Suppressor macrophage treated with lipopolysaccharide for 1 hour (primary cell): ENCODE measurements at regions not wholly inside any gene's neighbourhood (a gene's known extent, or its start where the extent isn't known, plus 50 kb on each side); places are given as distances from the start of the nearest gene placed in this dataset.
A peak's percentile ranks its signal among the peaks of the same experiment; 100 is the strongest.

ENCODE experiments used
- DNase-seq, 3 donors: peaks; one replicate each; pipeline ENCODE4 v3.0.0-alpha.2; 2020 to 2022

GRCh38 chr9:107213080-107213479 is 70.0 kb upstream of the RAD23B start:
- DNase-seq, result no peak

- DNase-seq, result peak; percentile 77 to 88 (median 86)
These were observed 69.5 kb upstream of the RAD23B start for GRCh38 chr9:107213561-107214028.

GRCh38 chr9:107214381-107214780 is 68.7 kb upstream of the RAD23B start:
- no peak for DNase-seq

- no peak for DNase-seq
These were observed 68.2 kb upstream of the RAD23B start for GRCh38 chr9:107214915-107215314.

- no peak for DNase-seq
These were observed 67.7 kb upstream of the RAD23B start for GRCh38 chr9:107215381-107215780.

- DNase-seq, result peak in 1 of 3 donors; percentile 23
These were observed 66.8 kb upstream of the RAD23B start for GRCh38 chr9:107216329-107216728.

- DNase-seq, result peak; percentile 24 to 50 (median 48)
These were observed 64.1 kb upstream of the RAD23B start for GRCh38 chr9:107218829-107219485.

GRCh38 chr9:107219486-107220077 is 63.5 kb upstream of the RAD23B start:
- DNase-seq, result peak in 2 of 3 donors; percentile 12 to 33

- DNase-seq, result no peak
These were observed 61.8 kb upstream of the RAD23B start for GRCh38 chr9:107221321-107221720.

- no peak for DNase-seq
These were observed 61.0 kb upstream of the RAD23B start for GRCh38 chr9:107222020-107222522.

GRCh38 chr9:107223381-107223780 is 59.7 kb upstream of the RAD23B start:
- no peak for DNase-seq

GRCh38 chr9:107224252-107224651 is 58.8 kb upstream of the RAD23B start:
- no peak for DNase-seq

GRCh38 chr9:107226421-107226820 is 56.7 kb upstream of the RAD23B start:
- DNase-seq, result peak in 2 of 3 donors; percentile 36 to 47

GRCh38 chr9:107227774-107228173 is 55.3 kb upstream of the RAD23B start:
- no peak for DNase-seq

- no peak for DNase-seq
These were observed 54.5 kb upstream of the RAD23B start for GRCh38 chr9:107228496-107229039.

GRCh38 chr9:107229241-107229741 is 53.8 kb upstream of the RAD23B start:
- no peak for DNase-seq
